ENCODE measurements at regions not wholly inside any gene's neighbourhood (a gene's known extent, or its start where the extent isn't known, plus 50 kb on each side); places are given as distances from the start of the nearest gene placed in this dataset.

GRCh38 chr19:30738047-30738446 is 365.9 kb downstream of the ZNF536 start:
- Histone ChIP-seq H3K27me3 (ENCODE audit: control insufficient read depth, insufficient read depth, low read length) (no peaks in the 10 kb centered on the region), H3K4me1 (ENCODE audit: control insufficient read depth, extremely low read depth, insufficient read depth, low read length) (no peaks in the 10 kb centered on the region), H3K27ac (ENCODE audit: insufficient read depth, low read length) (no peak overlapping the region), H3K79me2 (ENCODE audit: control insufficient read depth, insufficient read depth, low read length) (no peaks in the 10 kb centered on the region), H3K4me2 (ENCODE audit: extremely low read depth, insufficient read depth, low read length) (no peak overlapping the region), H3K9ac (ENCODE audit: insufficient read depth, low read length) (no peak overlapping the region), H3K9me3 (ENCODE audit: control insufficient read depth, insufficient read depth, low read depth, low read length) (no peaks in the 10 kb centered on the region), H3K36me3 (ENCODE audit: control insufficient read depth, insufficient read depth, low read length) (no peaks in the 10 kb centered on the region), H4K20me1 (ENCODE audit: control insufficient read depth, extremely low read depth, insufficient read depth, low read length) (no peaks in the 10 kb centered on the region), H2AFZ (ENCODE audit: low read length) (no peak overlapping the region), H3K4me3 (replicated peaks in 1 of 4; ENCODE audit: control extremely low read depth in 1 of 4, insufficient read depth in 1 of 4, low read depth in 3 of 4, low read length in 4 of 4) (no peak overlapping the region)
- no peak for TF ChIP-seq EZH2 (IDR thresholded peaks at IDR 0.05; ENCODE audit: low read length, missing control alignments)
- no peak for TF ChIP-seq CTCF (conservative IDR thresholded peaks at IDR 0.05 in 1 of 2, IDR thresholded peaks at IDR 0.05 in 1 of 2; ENCODE audit: low read depth in 1 of 2, low read length in 2 of 2)
- no peak for DNase-seq (ENCODE audit: low read depth in 2 of 2)

GRCh38 chr19:30734669-30735068 is 362.5 kb downstream of the ZNF536 start:
- Histone ChIP-seq H3K4me1 (ENCODE audit: control insufficient read depth, extremely low read depth, insufficient read depth, low read length) (no peaks in the 10 kb centered on the region), H4K20me1 (ENCODE audit: control insufficient read depth, extremely low read depth, insufficient read depth, low read length) (no peaks in the 10 kb centered on the region), H3K79me2 (ENCODE audit: control insufficient read depth, insufficient read depth, low read length) (no peaks in the 10 kb centered on the region), H3K4me3 (replicated peaks in 1 of 4; ENCODE audit: control extremely low read depth in 1 of 4, insufficient read depth in 1 of 4, low read depth in 3 of 4, low read length in 4 of 4) (no peak overlapping the region), H3K36me3 (ENCODE audit: control insufficient read depth, insufficient read depth, low read length) (no peaks in the 10 kb centered on the region), H3K9ac (ENCODE audit: insufficient read depth, low read length) (no peak overlapping the region), H3K27ac (ENCODE audit: insufficient read depth, low read length) (no peak overlapping the region), H2AFZ (ENCODE audit: low read length) (no peak overlapping the region), H3K9me3 (ENCODE audit: control insufficient read depth, insufficient read depth, low read depth, low read length) (no peaks in the 10 kb centered on the region), H3K27me3 (ENCODE audit: control insufficient read depth, insufficient read depth, low read length) (no peaks in the 10 kb centered on the region), H3K4me2 (ENCODE audit: extremely low read depth, insufficient read depth, low read length) (no peak overlapping the region)
- DNase-seq (ENCODE audit: low read depth in 2 of 2): no peak
- no peak for TF ChIP-seq EZH2 (IDR thresholded peaks at IDR 0.05; ENCODE audit: low read length, missing control alignments)
- no peak for TF ChIP-seq CTCF (conservative IDR thresholded peaks at IDR 0.05 in 1 of 2, IDR thresholded peaks at IDR 0.05 in 1 of 2; ENCODE audit: low read depth in 1 of 2, low read length in 2 of 2)

- no peaks in the 10 kb centered on the region for H4K20me1 ChIP-seq (ENCODE audit: control insufficient read depth, extremely low read depth, insufficient read depth, low read length)
- H3K27me3 ChIP-seq (ENCODE audit: control insufficient read depth, insufficient read depth, low read length): no peaks in the 10 kb centered on the region
- no peaks in the 10 kb centered on the region for H3K9me3 ChIP-seq (ENCODE audit: control insufficient read depth, insufficient read depth, low read depth, low read length)
- no peak for TF ChIP-seq EZH2 (IDR thresholded peaks at IDR 0.05; ENCODE audit: low read length, missing control alignments)
- no peak for TF ChIP-seq CTCF (conservative IDR thresholded peaks at IDR 0.05 in 1 of 2, IDR thresholded peaks at IDR 0.05 in 1 of 2; ENCODE audit: low read depth in 1 of 2, low read length in 2 of 2)
- no peak overlapping the region for H3K9ac ChIP-seq (ENCODE audit: insufficient read depth, low read length)
- no peak for DNase-seq (ENCODE audit: low read depth in 2 of 2)
- H3K27ac ChIP-seq (ENCODE audit: insufficient read depth, low read length): no peak overlapping the region
- H3K36me3 ChIP-seq (ENCODE audit: control insufficient read depth, insufficient read depth, low read length): no peaks in the 10 kb centered on the region
- H3K4me3 ChIP-seq (replicated peaks in 1 of 4; ENCODE audit: control extremely low read depth in 1 of 4, insufficient read depth in 1 of 4, low read depth in 3 of 4, low read length in 4 of 4): no peak overlapping the region
- no peaks in the 10 kb centered on the region for H3K4me1 ChIP-seq (ENCODE audit: control insufficient read depth, extremely low read depth, insufficient read depth, low read length)
- no peak overlapping the region for H2AFZ ChIP-seq (ENCODE audit: low read length)
- H3K79me2 ChIP-seq (ENCODE audit: control insufficient read depth, insufficient read depth, low read length): no peaks in the 10 kb centered on the region
- no peak overlapping the region for H3K4me2 ChIP-seq (ENCODE audit: extremely low read depth, insufficient read depth, low read length)
Measured at GRCh38 chr19:30733826-30734550, 361.8 kb downstream of the ZNF536 start.

Measured in fibroblast of lung (primary cell).